Lower leg skin (tissue), 4 donors: ENCODE measurements at regions not wholly inside any gene's neighbourhood (a gene's known extent, or its start where the extent isn't known, plus 50 kb on each side); places are given as distances from the start of the nearest gene placed in this dataset.
A peak's percentile ranks its signal among the peaks of the same experiment; 100 is the strongest.

Experiments
- DNase-seq, 2 donors: peaks; one replicate each; pipeline ENCODE4 v3.0.0-alpha.2; 2019; ENCODE audit warnings: low spot score in 2 of 2
- H3K4me3 ChIP-seq: fragments of 200-600 bp; sonication (generic); 2 replicates; pipeline ENCODE4 v1.5.1; 2017; ENCODE audit warnings: mild to moderate bottlenecking, low read depth; ENCODE audit not compliant: poor library complexity, severe bottlenecking
- POLR2A ChIP-seq, 2 donors: fragments of 450-650 bp; IDR thresholded peaks; one replicate each; pipeline ENCODE4 v1.6.1; 2016 to 2017; ENCODE audit warnings: antibody characterized with exemption in 2 of 2, mild to moderate bottlenecking in 1 of 2, moderate library complexity in 1 of 2
- WGBS, 2 donors: methylation state at CpG; one replicate each; pipeline ENCODE4 v1.1.5; 2018; 5-methylcytosine and 5-hydroxymethylcytosine counted together
- intact Hi-C: fragments of 100-400 bp; cut with DNase I; formaldehyde crosslinking; loops from one replicate; pipeline ENCODE4 v1.15.0; 2023; ENCODE audit warnings: low total_unique reads
- TF ChIP-seq, protein P1 (sequence below), 3 donors: fragments of 450-650 bp; IDR thresholded peaks; one replicate each; pipeline ENCODE4 v1.5.1; 2016; ENCODE audit warnings: antibody characterized with exemption in 3 of 3, mild to moderate bottlenecking in 3 of 3, moderate library complexity in 2 of 3

DNA sequence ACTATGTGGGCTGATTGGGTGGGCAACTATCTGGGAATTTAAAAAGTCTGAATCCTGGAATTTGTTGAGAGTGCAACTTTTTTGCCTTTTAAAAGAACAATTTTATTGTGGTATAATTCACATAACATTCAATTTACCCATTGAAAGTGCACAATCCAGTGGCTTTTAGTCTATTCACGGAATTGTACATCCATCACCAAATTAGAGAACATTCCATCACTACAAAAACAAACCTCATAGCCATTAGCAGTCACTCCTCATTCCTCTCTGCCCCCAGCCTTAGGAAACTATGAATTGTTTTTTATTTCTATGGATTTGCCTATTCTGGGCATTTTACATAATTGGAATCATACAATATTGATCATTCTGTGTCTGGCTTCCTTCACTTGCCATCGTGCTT, 101.8 kb upstream of the ALDH1A3 start:
- H3K4me3 ChIP-seq, result no peak overlapping the region
- no peak for TF ChIP-seq POLR2A (IDR thresholded peaks at IDR 0.05)
- TF ChIP-seq, protein P1, sequence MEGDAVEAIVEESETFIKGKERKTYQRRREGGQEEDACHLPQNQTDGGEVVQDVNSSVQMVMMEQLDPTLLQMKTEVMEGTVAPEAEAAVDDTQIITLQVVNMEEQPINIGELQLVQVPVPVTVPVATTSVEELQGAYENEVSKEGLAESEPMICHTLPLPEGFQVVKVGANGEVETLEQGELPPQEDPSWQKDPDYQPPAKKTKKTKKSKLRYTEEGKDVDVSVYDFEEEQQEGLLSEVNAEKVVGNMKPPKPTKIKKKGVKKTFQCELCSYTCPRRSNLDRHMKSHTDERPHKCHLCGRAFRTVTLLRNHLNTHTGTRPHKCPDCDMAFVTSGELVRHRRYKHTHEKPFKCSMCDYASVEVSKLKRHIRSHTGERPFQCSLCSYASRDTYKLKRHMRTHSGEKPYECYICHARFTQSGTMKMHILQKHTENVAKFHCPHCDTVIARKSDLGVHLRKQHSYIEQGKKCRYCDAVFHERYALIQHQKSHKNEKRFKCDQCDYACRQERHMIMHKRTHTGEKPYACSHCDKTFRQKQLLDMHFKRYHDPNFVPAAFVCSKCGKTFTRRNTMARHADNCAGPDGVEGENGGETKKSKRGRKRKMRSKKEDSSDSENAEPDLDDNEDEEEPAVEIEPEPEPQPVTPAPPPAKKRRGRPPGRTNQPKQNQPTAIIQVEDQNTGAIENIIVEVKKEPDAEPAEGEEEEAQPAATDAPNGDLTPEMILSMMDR (IDR thresholded peaks at IDR 0.05), result no peak
- DNase-seq, result no peak
- WGBS, 2 donors, result 78 to 89% methylated on average over 2 of the region's 2 CpGs
- intact Hi-C loops, result no loop called here

DNA sequence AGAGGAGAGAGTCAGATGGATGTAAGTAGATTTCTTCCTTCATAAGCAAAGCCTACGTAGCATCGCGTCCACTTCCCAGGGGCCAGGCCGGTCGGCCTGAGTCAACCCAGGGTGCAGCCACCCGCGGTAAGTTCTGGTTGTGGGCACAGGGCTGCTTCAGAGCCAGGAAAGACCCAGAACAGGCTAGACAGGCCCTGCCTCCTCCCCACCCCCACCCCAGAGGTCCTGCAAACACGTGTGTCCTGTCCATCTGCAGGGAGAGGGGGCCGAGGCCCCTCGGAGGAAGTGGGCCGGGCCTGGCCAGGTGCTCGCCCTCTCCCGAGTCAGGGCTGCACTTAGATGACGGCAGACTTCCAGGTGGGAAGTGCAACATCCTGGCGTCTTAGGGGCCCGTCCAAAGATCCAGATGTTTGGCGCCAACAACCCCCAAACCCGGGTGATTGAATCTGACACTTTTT, 100.8 kb upstream of the ALDH1A3 start:
- H3K4me3 ChIP-seq, result no peak overlapping the region
- WGBS, 2 donors, result 71 to 72% methylated on average over 17 to 18 of the region's 18 CpGs
- intact Hi-C loops, result no loop called here
- no peak for TF ChIP-seq POLR2A (IDR thresholded peaks at IDR 0.05)
- TF ChIP-seq, protein P1 (IDR thresholded peaks at IDR 0.05), result no peak
- peak; percentile 3 to 73 for DNase-seq

DNA sequence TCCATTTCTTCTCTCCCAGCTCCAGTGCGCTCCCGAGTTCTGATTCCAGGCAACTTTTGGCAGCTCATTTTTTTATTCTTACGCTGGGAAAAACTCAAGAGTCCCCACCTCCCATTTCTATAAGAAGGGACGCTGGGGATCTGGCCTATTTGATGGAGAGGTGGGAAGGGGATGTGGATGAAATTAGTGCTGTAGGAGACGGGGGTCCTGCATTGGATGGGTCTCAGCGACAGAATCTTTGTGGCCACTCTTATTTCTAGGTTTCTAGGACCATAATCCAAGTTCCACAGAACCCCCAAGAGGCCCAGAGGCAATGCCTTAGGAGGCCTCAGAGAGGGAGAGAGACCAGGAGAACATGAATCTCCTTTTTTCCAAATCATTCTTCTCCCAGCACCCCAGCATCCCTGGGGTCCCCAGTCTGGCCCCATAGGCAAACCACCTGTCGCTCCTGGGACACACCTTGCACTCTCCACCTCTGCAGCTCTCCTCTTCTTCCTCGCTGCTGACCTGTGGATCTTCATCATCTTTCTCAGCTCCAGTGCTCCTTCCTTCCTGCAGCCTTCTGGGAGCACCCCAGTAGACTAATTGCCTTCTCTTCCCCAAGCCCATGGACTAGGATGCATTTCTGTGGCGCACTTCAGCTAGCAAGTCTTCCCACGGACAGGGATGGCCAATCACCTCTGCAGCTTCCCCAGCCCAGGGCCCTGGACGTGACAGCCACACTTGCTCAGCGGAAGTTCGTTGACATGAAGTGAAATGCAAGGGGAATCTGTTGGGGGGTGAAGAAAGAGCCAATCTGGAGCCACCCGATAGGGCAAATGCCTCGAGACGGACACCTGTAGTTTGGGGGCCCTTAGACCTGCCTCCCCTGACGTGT, 100.1 kb upstream of the ALDH1A3 start:
- TF ChIP-seq POLR2A (IDR thresholded peaks at IDR 0.05), result no peak
- TF ChIP-seq, protein P1 (IDR thresholded peaks at IDR 0.05), result no peak
- WGBS, 2 donors, result 87 to 90% methylated on average over 17 of the region's 17 CpGs
- DNase-seq, result peak in 1 of 2 donors; percentile 49
- H3K4me3 ChIP-seq, result no peak overlapping the region
- intact Hi-C loops, result no loop called here

DNA sequence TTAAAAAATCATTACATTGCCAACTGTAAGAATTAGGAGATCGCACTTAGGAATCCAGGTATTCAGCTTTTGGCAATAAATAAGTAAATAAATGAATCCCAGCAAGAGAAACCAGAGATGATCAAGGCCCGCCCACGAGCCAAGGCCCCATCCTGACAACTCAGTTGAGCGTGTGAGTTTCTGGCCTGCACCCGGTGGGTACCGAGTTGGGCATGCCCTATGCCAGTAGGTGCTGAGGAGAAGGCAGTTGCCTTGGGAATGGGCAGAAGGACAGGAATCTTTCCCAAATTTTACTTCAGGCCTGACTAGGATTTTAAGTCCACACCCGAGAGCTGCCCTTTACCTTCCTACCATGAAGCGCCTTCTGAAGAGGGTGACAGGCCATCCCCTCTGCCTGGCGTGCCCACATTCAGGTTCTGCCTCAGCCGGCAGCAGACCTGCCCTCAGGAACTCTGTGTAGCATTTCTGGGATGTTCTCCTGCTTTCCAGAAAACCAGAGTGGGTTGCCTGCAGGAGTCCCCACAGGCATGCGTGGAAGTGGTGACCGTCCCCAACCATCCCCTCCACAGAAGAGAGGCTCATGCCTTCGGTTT, 99.3 kb upstream of the ALDH1A3 start:
- TF ChIP-seq, protein P1 (IDR thresholded peaks at IDR 0.05), result no peak
- no peak for TF ChIP-seq POLR2A (IDR thresholded peaks at IDR 0.05)

DNA sequence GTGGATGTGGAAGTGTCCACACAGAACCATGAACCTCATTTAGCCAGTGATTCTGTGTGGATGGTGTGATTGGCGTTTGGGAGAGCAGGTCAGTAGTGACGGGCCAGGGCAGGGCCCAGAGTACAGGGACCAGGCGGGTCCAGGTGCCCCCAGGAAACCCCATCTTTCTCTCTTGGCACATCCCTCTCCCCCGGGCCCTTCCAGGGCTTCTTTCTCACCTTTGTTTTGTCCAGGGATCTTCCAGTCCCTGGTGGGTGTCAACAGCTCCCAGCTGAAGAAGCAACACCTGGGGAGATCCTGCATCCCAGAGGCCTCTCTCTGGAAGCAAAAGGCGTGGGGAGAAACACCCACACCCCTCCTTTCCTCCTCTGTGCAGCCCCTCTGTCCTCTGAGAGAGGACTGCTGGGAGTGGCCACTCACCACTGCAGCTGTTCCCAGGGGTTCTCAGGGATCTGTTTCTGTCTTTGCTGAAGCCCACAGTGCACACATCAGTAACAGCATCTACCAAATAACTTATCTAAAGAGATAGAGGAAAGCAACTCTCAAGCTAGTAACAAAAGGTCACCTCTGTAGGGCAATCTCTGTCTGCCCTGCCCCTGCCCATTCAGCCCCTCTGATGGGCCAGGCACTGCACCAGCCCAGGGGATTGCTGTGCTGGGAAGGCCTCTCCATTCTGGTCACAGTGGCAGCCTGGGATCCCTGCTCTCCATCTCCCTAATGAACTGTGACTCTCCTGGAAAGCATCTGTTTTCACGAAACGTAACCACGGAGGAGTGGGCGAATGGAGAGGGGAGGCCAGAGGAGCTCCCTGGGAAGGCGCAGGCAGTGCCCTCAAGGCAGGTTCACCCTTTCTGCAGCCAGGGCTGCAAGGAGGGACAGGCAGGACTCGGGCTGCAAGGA, 98.3 kb upstream of the ALDH1A3 start:
- WGBS, 2 donors, result 90 to 92% methylated on average over 11 of the region's 11 CpGs
- intact Hi-C loops, result no loop called here
- TF ChIP-seq POLR2A (IDR thresholded peaks at IDR 0.05), result no peak
- TF ChIP-seq, protein P1 (IDR thresholded peaks at IDR 0.05), result no peak
- H3K4me3 ChIP-seq, result no peak overlapping the region
- DNase-seq, result peak; percentile 4 to 60

More for the DNA sequence above, 99.3 kb upstream of the ALDH1A3 start:
- DNase-seq, result peak; percentile 8 to 63
- intact Hi-C loops, result no loop called here
- 90 to 93% methylated on average over 13 of the region's 13 CpGs for WGBS, 2 donors
- H3K4me3 ChIP-seq, result no peak overlapping the region
